ENCODE measurements at regions not wholly inside any gene's neighbourhood (a gene's known extent, or its start where the extent isn't known, plus 50 kb on each side); places are given as distances from the start of the nearest gene placed in this dataset.
"Not testable (repeated sequence)": the region's sequence is repeated elsewhere in the genome, so short reads cannot be mapped to it uniquely, and the experiment has no call there.

DNA sequence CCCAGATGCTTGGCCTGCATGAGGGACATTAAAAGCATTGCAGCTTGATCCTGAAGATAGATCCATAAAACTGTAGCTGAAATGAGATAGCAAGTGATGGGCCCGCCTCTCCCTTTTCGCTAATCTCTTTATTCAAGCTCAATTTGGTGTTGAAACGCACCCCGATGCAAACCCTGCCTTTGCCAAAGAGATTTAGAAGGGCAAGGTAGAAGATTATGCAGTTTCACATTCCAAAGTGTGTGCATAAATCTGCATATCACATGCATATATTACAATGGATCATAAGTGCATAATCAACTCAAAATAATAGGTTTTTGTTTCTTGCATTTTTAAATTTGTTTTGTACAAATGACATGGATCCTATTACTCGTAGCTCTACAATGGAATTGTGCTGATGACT lies 80.1 kb upstream of the SHANK2 start:
- no peak for DNase-seq (ENCODE audit: low spot score)

DNA sequence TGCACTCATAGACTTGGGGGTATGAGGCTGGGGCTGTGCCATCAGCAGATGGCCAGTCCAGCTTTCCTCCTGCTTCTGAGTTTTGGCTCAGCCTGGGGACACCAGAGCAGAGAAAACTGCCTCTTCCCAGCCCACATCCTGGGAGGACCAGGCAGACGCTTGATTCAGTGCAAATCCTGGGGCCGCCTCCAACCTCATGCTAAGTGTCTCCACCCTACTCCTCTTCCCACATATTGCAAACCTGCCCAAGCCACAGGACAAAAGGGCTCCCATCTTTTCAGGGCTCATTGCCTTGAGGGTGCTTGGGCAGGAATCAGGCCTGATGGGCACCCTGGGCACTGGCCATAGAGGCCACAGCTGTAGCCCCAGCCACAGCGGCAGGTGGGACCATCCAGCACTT lies 79.7 kb upstream of the SHANK2 start:
- DNase-seq (ENCODE audit: low spot score), result no peak

DNA sequence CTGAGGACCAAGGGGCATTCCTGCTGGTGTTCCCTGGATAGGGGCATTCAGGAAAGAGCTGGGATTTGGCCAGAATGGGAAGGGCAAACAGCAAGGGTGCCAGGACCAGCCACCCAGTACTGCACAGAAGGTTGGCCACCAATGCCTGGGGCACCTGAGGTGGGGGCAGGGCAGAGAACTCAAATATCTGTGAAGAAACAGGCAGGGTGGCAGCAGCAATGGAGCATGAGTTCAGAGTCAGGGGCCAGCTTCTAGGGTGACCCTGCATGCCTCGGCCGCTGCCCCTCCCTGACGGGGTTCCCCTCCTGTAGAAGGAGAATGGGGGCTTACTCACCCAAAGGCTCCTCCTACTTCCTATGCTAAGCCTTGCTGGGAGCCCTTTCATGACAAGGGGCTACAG lies 79.3 kb upstream of the SHANK2 start:
- no peak for DNase-seq (ENCODE audit: low spot score)

- no peak for DNase-seq (ENCODE audit: low spot score)
Measured at GRCh38 chr11:71330996-71331395, 78.6 kb upstream of the SHANK2 start.

GRCh38 chr11:71330349-71330748 lies 78.0 kb upstream of the SHANK2 start:
- DNase-seq (ENCODE audit: low spot score), result no peak

- no peak for DNase-seq (ENCODE audit: low spot score)
Measured at GRCh38 chr11:71329786-71330185, 77.4 kb upstream of the SHANK2 start.

DNA sequence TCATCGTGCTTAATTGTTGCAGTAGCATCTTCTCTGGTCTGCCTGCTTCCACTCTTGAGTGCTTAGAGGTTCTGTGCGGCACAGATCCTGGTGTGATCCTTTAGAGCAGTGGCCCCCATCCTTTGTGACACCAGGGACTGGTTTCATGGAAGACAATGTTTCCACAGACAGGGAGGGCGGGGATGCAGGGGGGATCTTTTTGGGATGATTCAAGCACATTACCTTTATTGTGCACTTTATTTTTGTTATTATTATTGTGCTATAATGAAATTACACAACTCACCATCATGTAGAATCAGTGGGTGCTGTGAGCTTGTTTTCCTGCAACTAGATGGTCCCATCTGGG lies 76.8 kb upstream of the SHANK2 start:
- DNase-seq (ENCODE audit: low spot score), result no peak

DNA sequence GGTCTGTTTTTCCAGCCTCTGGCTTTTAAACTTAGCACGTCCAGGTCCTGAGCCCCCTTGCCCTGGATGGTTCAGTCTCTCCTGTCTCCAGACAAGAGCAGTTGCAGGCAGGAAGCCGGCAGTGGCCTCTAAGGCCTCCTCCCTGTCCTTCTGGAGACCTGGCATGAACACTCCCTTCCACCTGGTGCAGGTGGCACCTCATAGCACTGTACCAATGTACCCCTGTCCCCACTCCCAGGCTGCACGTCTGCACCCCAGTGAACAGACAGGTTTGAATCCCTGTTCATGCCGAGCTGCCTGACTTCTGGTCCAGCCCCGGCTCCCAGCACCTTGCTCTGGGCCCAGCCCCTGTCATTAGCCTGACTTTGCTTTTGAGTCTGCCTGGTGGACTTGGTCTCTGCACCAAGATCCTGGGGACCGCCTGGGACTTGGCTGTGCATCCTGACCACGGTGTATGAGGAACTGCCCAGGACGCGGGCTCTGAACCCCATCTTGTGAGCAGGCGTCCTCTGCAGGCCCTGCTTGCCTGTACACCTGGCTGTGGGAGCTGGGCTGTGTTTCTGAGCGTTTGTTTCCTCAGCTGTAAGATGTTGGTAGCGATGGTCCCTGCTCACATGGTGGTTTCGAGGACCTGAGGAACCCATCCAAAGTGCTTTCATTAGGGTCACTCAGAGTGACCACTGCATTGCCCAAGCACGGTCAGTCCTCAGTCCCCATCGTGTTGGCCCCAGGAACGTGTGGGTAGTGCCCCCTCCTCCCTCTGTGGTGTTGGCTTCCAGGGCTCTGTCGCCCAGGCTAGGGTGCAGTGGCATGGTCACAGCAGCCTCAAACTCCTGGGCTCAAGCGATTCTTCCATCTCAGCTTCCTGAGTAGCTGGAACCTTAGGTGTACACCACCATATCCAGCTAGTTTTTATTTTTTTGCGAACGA lies 75.0 kb upstream of the SHANK2 start:
- no peak for DNase-seq (ENCODE audit: low spot score)

DNA sequence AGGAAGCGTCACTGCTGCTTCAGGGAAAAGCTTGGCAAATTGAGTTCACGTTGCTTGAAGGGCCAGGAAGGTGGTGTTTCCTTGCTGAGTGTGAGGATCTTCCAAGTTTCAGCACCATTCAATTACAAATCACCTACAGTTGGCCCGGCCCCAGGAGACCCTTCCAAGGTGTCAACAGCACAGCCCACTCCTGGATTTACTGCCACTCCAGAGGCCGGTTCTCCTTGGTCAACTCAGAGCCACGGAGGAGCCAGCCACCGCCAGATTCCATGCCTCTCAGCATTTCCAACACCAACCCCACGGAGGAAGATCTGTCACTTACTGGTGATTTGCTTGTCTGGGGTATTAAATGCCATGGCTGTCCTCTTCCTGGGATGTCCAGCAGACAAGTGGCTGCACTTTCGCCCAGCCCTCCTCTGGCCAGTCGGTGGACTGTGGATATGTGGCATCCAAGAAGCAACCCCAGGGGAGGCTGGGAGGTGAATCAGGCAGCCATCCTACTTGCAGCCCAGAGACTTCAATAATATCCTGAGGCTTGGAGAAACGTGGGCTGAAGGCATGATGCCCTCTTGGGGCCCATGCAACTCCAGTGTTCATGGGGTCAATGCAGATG lies 74.1 kb upstream of the SHANK2 start:
- DNase-seq (ENCODE audit: low spot score), result no peak

DNA sequence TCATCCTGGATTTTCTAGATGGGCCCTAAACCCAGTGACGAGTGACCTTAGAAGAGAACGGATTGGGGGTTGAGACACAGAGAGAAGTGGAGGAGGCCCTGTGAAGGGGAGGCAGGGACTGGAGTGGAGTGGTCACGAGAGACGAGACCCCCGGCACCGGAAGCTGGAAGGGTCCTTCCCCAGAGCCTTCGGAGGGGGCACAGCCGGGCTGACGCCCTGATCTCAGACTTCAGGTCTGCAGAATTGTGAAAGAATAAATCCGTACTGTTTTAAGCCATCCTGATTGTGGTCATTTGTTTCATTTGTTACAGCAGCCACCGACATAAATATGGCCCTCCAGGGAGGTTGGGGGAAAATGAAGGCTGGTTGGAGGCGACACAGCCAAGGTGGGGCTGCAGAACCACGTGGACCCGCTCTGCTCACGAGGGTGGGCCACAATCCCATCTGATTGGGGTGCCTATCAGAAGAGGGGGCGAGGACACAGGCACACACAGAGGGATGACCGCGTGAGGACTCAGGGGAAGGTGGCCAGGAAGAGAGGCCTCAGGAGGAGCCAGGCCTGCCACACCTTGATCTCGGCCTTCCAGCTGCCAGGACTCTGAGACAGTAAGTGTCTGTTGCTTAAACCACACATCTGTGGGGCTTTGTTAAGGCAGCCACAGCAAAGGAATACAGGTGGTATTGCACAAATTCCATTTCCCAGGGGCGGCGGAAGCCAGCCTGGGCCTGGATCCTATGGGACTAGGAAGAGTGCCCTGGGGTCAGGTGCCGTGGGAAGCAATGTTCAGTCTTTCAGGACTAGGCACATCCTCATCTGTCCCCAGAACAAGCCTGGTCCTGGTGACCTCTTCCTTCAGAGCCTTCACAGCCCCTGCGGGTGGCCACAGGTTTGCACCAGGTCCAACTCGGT lies 73.3 kb upstream of the SHANK2 start:
- DNase-seq (ENCODE audit: low spot score), result no peak

- DNase-seq (ENCODE audit: low spot score), result no peak
Measured at GRCh38 chr11:71324788-71325417, 72.5 kb upstream of the SHANK2 start.

DNA sequence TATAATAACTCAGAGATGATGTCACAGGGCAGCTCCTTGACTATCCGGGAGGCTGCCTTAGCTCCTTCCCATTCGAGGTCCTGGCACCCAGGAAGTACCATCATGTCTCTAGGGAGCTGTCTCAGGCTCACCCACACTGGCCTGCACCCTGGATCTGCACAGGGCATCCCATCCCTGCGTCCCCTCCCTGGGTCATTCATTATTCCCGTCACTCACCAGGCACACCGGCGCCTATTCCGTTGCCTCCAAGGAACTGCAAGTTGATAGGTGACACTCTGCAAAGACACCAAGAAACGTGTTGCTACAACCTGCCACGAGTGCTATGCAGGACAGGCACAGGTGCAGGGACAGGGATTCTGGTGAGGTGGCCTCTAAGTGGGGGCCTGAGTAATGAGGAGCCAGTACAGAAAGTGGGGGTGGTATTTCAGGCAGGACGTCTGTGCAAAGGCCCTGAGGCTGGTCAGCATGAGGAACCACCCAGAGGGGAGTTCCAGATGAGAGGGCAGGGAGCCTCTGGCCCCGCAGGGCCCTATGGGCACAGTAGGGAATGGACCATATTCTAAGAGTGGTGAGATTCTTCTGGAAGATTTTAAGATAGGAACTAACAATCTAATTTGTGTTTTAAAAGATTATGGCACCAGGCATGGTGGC lies 71.6 kb upstream of the SHANK2 start:
- no peak for DNase-seq (ENCODE audit: low spot score)

DNA sequence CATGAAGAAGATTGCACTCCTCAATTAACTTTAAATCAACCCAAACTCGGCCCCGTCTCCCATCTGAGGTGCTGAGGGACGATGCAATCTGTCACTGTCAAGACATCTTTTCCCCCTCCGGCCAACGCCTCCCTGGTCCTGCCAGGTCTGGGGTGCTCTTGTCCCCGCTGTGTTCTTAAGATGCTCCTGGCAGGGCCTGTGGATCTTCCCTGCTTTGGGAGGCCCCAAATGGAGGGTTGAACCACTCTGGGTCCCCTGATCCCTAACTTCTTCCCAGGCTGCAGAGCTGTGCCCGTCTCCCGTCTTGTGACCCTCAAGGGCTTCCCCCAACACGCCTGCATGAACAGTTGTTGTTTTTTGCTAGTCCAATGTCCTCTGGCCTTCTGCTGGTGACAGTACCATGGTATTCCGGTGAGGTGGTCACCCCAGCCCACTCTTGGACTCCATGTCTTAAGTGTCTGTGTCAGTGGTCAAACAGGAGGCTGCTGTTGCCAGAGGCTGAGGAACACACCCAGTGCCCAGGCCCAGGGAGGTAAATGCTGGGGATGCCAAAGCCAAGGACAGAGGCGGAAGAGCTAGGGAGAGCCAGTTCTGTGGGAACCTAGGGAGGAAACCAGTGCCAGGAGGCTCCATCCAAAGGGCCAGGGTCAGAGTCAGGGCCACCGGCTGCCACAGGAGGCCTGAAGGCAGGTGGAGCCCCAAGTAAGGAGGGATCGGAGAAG lies 70.6 kb upstream of the SHANK2 start:
- no peak for DNase-seq (ENCODE audit: low spot score)

DNA sequence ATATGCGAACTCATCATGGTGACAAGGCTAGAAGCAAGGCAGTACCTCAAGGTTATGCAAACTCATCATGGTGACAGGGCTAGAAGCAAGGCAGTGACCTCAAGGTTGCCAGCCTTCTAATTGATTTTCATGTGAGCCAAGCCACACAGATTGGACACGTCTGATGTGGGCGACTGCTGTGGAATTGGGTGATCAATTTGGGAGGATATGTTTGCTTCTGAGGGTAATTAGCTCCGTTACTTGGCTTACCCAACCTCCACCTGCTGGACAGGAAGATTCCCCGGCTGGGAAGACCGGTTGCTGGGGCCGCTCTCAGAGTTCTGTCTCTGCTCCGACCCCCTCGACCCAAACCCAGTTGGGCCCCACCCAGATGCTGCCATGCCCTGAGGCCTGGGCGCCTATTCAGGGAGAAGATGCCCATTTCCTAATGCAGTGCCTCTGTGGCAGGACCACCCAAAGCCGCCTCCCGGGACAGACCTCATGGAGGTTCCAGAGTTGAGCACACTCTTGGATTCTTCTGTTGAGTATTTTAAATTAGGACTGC lies 69.9 kb upstream of the SHANK2 start:
- DNase-seq (ENCODE audit: low spot score), result no peak

- DNase-seq (ENCODE audit: low spot score), result no peak
Measured at GRCh38 chr11:71321433-71322191, 69.2 kb upstream of the SHANK2 start.

DNA sequence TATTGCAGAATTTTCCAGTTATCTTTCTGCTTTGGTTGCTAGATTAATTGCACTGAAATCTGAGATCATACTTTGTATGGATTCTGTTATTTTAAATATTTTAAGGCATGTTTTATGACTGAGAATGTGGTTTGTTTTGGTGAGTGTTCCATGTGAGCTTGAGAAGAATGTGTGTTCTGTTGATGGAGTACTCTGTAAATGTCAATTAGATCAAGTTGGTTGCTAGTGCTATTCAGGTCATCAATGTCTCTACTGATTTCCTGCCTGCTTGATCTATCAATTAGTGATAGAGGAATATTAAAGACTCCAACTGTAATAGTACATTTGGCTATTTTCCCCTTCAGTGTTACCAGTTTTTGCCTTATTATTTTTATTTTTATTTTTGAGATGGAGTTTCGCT lies 64.3 kb upstream of the SHANK2 start:
- no peak for DNase-seq (ENCODE audit: low spot score)

DNA sequence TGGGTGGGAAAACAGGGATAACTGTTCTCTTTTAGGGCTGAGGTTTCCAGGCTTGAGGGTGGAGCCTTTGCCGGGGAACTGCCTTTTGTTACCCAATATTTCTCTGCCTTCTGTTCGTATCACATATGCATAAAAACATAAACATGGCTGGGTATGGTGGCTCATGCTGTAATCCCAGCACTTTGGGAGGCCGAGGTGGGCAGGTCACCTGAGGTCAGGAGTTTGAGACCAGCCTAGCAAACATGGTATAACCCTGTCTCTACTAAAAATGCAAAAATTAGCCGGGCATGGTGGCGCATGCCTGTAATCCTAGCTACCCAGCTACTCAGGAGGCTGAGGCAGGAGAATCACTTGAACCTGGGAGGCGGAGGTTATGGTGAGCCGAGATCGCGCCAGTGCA lies 60.2 kb upstream of the SHANK2 start:
- not testable (repeated sequence) for DNase-seq (ENCODE audit: low spot score)

- no peak for DNase-seq (ENCODE audit: low spot score)
Measured at GRCh38 chr11:71311928-71312510, 59.6 kb upstream of the SHANK2 start.

DNA sequence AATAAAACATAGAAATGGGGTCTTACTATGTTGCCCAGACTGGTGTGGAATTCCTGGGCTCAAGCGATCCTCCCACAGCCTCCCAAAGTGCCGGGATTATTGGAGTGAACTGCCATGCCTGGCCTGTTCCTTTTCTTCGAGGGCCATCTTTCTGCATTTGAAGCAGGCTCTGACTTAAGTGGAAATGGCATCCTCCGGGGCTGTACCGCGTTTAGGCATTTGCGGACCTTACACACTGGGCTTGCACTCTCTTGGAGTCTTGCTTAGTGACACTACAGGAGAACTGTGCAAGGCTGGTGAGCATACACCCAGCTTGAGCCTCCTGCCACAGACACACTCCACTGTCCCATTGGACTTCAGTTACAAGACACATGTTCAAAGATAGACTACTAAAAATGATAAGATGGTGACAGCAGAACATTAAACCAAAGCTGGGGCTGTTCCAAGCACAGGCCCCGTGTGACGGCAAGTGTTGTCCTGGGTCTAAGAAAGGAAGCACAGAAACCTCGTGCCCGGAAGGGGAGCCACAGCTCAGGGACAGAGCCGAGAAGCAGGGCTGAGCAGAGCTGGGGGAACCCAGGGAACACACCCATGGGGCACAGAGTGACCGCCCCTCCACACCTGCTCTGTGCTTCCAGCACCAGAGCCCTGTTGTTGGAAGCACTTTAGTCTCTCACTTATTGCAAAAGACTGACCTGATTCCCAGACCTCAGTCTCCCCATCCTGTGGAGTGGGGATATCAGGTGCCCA lies 59.0 kb upstream of the SHANK2 start:
- DNase-seq (ENCODE audit: low spot score), result no peak

Data from LoVo (cell line).